LNCaP clone FGC (cell line): ENCODE measurements at regions not wholly inside any gene's neighbourhood (a gene's known extent, or its start where the extent isn't known, plus 50 kb on each side); places are given as distances from the start of the nearest gene placed in this dataset.
A peak's percentile ranks its signal among the peaks of the same experiment; 100 is the strongest.

Experiments used
- DNase-seq: peaks from one replicate; pipeline ENCODE4 v3.0.0-alpha.2; 2011; ENCODE audit warnings: low read depth
- H3K4me3 ChIP-seq: 2 replicates; pipeline ENCODE4 v1.5.1; 2011; ENCODE audit warnings: mild to moderate bottlenecking, low read depth, low read length, control low read depth
- TF ChIP-seq, protein P1 (sequence below): IDR thresholded peaks from 2 replicates; pipeline ENCODE4 v1.5.1; 2012; ENCODE audit warnings: mild to moderate bottlenecking; ENCODE audit not compliant: control insufficient read depth, insufficient read depth; ENCODE audit errors: extremely low read depth

- TF ChIP-seq, protein P1, sequence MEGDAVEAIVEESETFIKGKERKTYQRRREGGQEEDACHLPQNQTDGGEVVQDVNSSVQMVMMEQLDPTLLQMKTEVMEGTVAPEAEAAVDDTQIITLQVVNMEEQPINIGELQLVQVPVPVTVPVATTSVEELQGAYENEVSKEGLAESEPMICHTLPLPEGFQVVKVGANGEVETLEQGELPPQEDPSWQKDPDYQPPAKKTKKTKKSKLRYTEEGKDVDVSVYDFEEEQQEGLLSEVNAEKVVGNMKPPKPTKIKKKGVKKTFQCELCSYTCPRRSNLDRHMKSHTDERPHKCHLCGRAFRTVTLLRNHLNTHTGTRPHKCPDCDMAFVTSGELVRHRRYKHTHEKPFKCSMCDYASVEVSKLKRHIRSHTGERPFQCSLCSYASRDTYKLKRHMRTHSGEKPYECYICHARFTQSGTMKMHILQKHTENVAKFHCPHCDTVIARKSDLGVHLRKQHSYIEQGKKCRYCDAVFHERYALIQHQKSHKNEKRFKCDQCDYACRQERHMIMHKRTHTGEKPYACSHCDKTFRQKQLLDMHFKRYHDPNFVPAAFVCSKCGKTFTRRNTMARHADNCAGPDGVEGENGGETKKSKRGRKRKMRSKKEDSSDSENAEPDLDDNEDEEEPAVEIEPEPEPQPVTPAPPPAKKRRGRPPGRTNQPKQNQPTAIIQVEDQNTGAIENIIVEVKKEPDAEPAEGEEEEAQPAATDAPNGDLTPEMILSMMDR, result no peak
- DNase-seq, result no peak
- H3K4me3 ChIP-seq, result no peak overlapping the region
These were observed 121.8 kb upstream of the PCDH9 start for GRCh38 chr13:67351909-67352308.

GRCh38 chr13:67351114-67351513, 121.0 kb upstream of the PCDH9 start:
- H3K4me3 ChIP-seq, result no peak overlapping the region
- DNase-seq, result no peak
- TF ChIP-seq, protein P1, result no peak

DNA sequence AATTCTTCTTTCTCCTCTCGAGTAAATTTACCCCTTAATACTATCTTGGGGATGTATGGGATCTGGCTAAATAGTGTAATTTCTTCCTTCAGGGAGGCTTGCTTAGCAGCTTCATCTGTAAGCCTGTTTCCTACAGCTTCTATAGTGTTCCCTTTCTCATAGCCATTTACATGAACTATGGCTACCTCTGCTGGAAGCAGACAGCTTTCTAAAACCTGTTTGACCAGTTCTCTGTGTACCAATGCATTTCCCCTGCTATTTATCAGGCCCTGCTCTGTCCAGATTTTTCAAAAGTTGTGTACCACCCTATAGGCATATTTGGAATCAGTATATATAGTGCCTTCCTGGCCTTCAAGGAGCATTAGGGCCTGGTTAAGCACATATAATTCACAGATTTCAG, 113.6 kb upstream of the PCDH9 start:
- no peak overlapping the region for H3K4me3 ChIP-seq
- peak; percentile 40 for DNase-seq
- TF ChIP-seq, protein P1, result no peak

- no peak overlapping the region for H3K4me3 ChIP-seq
- TF ChIP-seq, protein P1, result no peak
- DNase-seq, result no peak
These were observed 111.3 kb upstream of the PCDH9 start for GRCh38 chr13:67341406-67341805.

GRCh38 chr13:67330149-67330548, 100.0 kb upstream of the PCDH9 start:
- DNase-seq, result no peak
- TF ChIP-seq, protein P1, result no peak
- H3K4me3 ChIP-seq, result no peak overlapping the region

DNA sequence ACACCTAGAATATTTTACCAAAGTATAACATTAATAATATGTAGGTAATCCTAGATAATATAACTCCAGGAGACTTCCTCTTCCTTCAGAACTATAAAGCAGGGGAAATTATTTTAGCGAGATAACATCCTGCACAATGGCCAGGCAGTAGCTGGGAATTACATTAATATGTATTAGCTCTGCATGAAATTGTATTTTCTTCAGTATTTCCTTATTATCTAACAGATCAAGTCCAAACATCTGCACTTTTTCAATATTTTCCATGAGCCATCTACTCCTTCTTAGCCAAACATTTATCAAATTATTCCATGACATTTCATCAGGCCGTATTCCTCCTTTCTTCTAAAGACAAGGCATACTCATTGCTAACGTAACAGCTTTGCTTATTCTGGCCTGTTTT, 98.8 kb upstream of the PCDH9 start:
- no peak for DNase-seq
- TF ChIP-seq, protein P1, result no peak
- no peak overlapping the region for H3K4me3 ChIP-seq

DNA sequence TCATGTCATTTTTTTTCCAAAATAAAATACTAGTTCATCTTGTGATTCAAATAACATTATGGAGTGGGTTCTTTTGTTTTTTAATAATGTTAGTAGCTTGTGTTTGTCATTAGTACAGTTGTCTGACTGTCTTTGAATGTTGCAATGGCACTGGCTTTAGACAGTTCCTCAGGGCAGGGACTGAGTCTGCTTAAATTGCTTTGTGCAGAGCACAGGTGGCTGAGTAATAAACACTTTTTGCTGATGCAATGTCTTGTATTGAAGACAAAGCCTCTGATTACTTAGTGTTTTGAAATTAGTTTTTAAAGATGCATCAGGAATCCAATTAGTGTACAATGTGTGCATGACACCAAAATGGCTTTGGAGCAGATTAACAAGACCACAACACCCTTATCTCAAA, 88.7 kb upstream of the PCDH9 start:
- H3K4me3 ChIP-seq, result no peak overlapping the region
- TF ChIP-seq, protein P1, result no peak
- no peak for DNase-seq
